ENCODE measurements at regions not wholly inside any gene's neighbourhood (a gene's known extent, or its start where the extent isn't known, plus 50 kb on each side); places are given as distances from the start of the nearest gene placed in this dataset.
"Not testable (repeated sequence)": the region's sequence is repeated elsewhere in the genome, so short reads cannot be mapped to it uniquely, and the experiment has no call there.

- H3K27ac ChIP-seq (ENCODE audit: low read depth, low read length), result no peak overlapping the region
- no peak overlapping the region for H3K4me3 ChIP-seq (ENCODE audit: low read depth, low read length)
- DNase-seq (ENCODE audit: low read depth in 4 of 6, low spot score in 6 of 6), result no peak
- H3K36me3 ChIP-seq (ENCODE audit: control insufficient read depth, insufficient read depth, low read length), result no peaks in the 10 kb centered on the region
- no peaks in the 10 kb centered on the region for H3K9me3 ChIP-seq (ENCODE audit: control insufficient read depth, insufficient read depth, low read length)
- H3K4me1 ChIP-seq (ENCODE audit: control insufficient read depth, insufficient read depth, low read length), result no peaks in the 10 kb centered on the region
- H3K27me3 ChIP-seq (ENCODE audit: control insufficient read depth, insufficient read depth, low read length), result no peaks in the 10 kb centered on the region
- no CpG with 5 or more reads among the region's 2 CpGs for WGBS (ENCODE audit: insufficient coverage)
These were observed 544.3 kb upstream of the CDH5 start for GRCh38 chr16:65822148-65822547.

- no peaks in the 10 kb centered on the region for H3K9me3 ChIP-seq (ENCODE audit: control insufficient read depth, insufficient read depth, low read length)
- no peaks in the 10 kb centered on the region for H3K4me1 ChIP-seq (ENCODE audit: control insufficient read depth, insufficient read depth, low read length)
- H3K27ac ChIP-seq (ENCODE audit: low read depth, low read length), result no peak overlapping the region
- no peaks in the 10 kb centered on the region for H3K27me3 ChIP-seq (ENCODE audit: control insufficient read depth, insufficient read depth, low read length)
- H3K36me3 ChIP-seq (ENCODE audit: control insufficient read depth, insufficient read depth, low read length), result no peaks in the 10 kb centered on the region
- 80% methylated on average over 1 of the region's 4 CpGs for WGBS (ENCODE audit: insufficient coverage)
- H3K4me3 ChIP-seq (ENCODE audit: low read depth, low read length), result no peak overlapping the region
- peak in 1 of 6 donors; percentile 57 for DNase-seq (ENCODE audit: low read depth in 4 of 6, low spot score in 6 of 6)
These were observed 547.2 kb upstream of the CDH5 start for GRCh38 chr16:65819136-65819898.

- WGBS (ENCODE audit: insufficient coverage), result 100% methylated on average over 1 of the region's 2 CpGs
- no peaks in the 10 kb centered on the region for H3K4me1 ChIP-seq (ENCODE audit: control insufficient read depth, insufficient read depth, low read length)
These were observed 548.7 kb upstream of the CDH5 start for GRCh38 chr16:65817799-65818198.

GRCh38 chr16:65817066-65817465, 549.4 kb upstream of the CDH5 start:
- no peak overlapping the region for H3K4me3 ChIP-seq (ENCODE audit: low read depth, low read length)
- H3K9me3 ChIP-seq (ENCODE audit: control insufficient read depth, insufficient read depth, low read length), result no peaks in the 10 kb centered on the region
- no peak for DNase-seq (ENCODE audit: low read depth in 4 of 6, low spot score in 6 of 6)
- no peaks in the 10 kb centered on the region for H3K27me3 ChIP-seq (ENCODE audit: control insufficient read depth, insufficient read depth, low read length)
- H3K27ac ChIP-seq (ENCODE audit: low read depth, low read length), result no peak overlapping the region
- no peaks in the 10 kb centered on the region for H3K36me3 ChIP-seq (ENCODE audit: control insufficient read depth, insufficient read depth, low read length)
- no CpG with 5 or more reads among the region's 3 CpGs for WGBS (ENCODE audit: insufficient coverage)
- H3K4me1 ChIP-seq (ENCODE audit: control insufficient read depth, insufficient read depth, low read length), result no peaks in the 10 kb centered on the region

More at GRCh38 chr16:65817799-65818198, 548.7 kb upstream of the CDH5 start:
- Histone ChIP-seq H3K4me3 (ENCODE audit: low read depth, low read length) (no peak overlapping the region), H3K9me3 (ENCODE audit: control insufficient read depth, insufficient read depth, low read length) (no peaks in the 10 kb centered on the region), H3K27me3 (ENCODE audit: control insufficient read depth, insufficient read depth, low read length) (no peaks in the 10 kb centered on the region), H3K27ac (ENCODE audit: low read depth, low read length) (no peak overlapping the region), H3K36me3 (ENCODE audit: control insufficient read depth, insufficient read depth, low read length) (no peaks in the 10 kb centered on the region)
- no peak for DNase-seq (ENCODE audit: low read depth in 4 of 6, low spot score in 6 of 6)

- DNase-seq (ENCODE audit: low read depth in 4 of 6, low spot score in 6 of 6), result no peak
- H3K4me1 ChIP-seq (ENCODE audit: control insufficient read depth, insufficient read depth, low read length), result no peaks in the 10 kb centered on the region
- H3K27me3 ChIP-seq (ENCODE audit: control insufficient read depth, insufficient read depth, low read length), result no peaks in the 10 kb centered on the region
- H3K9me3 ChIP-seq (ENCODE audit: control insufficient read depth, insufficient read depth, low read length), result no peaks in the 10 kb centered on the region
- no peaks in the 10 kb centered on the region for H3K36me3 ChIP-seq (ENCODE audit: control insufficient read depth, insufficient read depth, low read length)
- no peak overlapping the region for H3K27ac ChIP-seq (ENCODE audit: low read depth, low read length)
- WGBS (ENCODE audit: insufficient coverage), result no CpG with 5 or more reads among the region's 2 CpGs
- H3K4me3 ChIP-seq (ENCODE audit: low read depth, low read length), result no peak overlapping the region
These were observed 549.9 kb upstream of the CDH5 start for GRCh38 chr16:65816556-65816955.

- Histone ChIP-seq H3K4me3 (ENCODE audit: low read depth, low read length) (no peak overlapping the region), H3K27me3 (ENCODE audit: control insufficient read depth, insufficient read depth, low read length) (no peaks in the 10 kb centered on the region), H3K27ac (ENCODE audit: low read depth, low read length) (no peak overlapping the region), H3K4me1 (ENCODE audit: control insufficient read depth, insufficient read depth, low read length) (no peaks in the 10 kb centered on the region), H3K36me3 (ENCODE audit: control insufficient read depth, insufficient read depth, low read length) (no peaks in the 10 kb centered on the region), H3K9me3 (ENCODE audit: control insufficient read depth, insufficient read depth, low read length) (no peaks in the 10 kb centered on the region)
- no peak for DNase-seq (ENCODE audit: low read depth in 4 of 6, low spot score in 6 of 6)
- no CpG with 5 or more reads among the region's 1 CpG for WGBS (ENCODE audit: insufficient coverage)
These were observed 550.8 kb upstream of the CDH5 start for GRCh38 chr16:65815707-65816106.

GRCh38 chr16:65813879-65814278, 552.6 kb upstream of the CDH5 start:
- not testable (repeated sequence) for H3K9me3 ChIP-seq (ENCODE audit: control insufficient read depth, insufficient read depth, low read length); DNase-seq (ENCODE audit: low read depth in 4 of 6, low spot score in 6 of 6); H3K36me3 ChIP-seq (ENCODE audit: control insufficient read depth, insufficient read depth, low read length); H3K27ac ChIP-seq (ENCODE audit: low read depth, low read length); H3K4me1 ChIP-seq (ENCODE audit: control insufficient read depth, insufficient read depth, low read length); H3K4me3 ChIP-seq (ENCODE audit: low read depth, low read length); H3K27me3 ChIP-seq (ENCODE audit: control insufficient read depth, insufficient read depth, low read length)
- WGBS (ENCODE audit: insufficient coverage), result 40% methylated on average over 2 of the region's 7 CpGs

- Histone ChIP-seq H3K4me3 (ENCODE audit: low read depth, low read length) (no peak overlapping the region), H3K36me3 (ENCODE audit: control insufficient read depth, insufficient read depth, low read length) (no peaks in the 10 kb centered on the region), H3K9me3 (ENCODE audit: control insufficient read depth, insufficient read depth, low read length) (no peaks in the 10 kb centered on the region), H3K27ac (ENCODE audit: low read depth, low read length) (no peak overlapping the region), H3K4me1 (ENCODE audit: control insufficient read depth, insufficient read depth, low read length) (no peaks in the 10 kb centered on the region), H3K27me3 (ENCODE audit: control insufficient read depth, insufficient read depth, low read length) (no peaks in the 10 kb centered on the region)
- peak in 2 of 6 donors; percentile 36 to 80 for DNase-seq (ENCODE audit: low read depth in 4 of 6, low spot score in 6 of 6)
- WGBS (ENCODE audit: insufficient coverage), result 84% methylated on average over 6 of the region's 8 CpGs
These were observed 556.9 kb upstream of the CDH5 start for GRCh38 chr16:65809627-65810026.

- Histone ChIP-seq H3K36me3 (ENCODE audit: control insufficient read depth, insufficient read depth, low read length) (no peaks in the 10 kb centered on the region), H3K4me3 (ENCODE audit: low read depth, low read length) (no peak overlapping the region), H3K4me1 (ENCODE audit: control insufficient read depth, insufficient read depth, low read length) (no peaks in the 10 kb centered on the region), H3K27me3 (ENCODE audit: control insufficient read depth, insufficient read depth, low read length) (no peaks in the 10 kb centered on the region), H3K27ac (ENCODE audit: low read depth, low read length) (no peak overlapping the region), H3K9me3 (ENCODE audit: control insufficient read depth, insufficient read depth, low read length) (no peaks in the 10 kb centered on the region)
- 84% methylated on average over 4 of the region's 4 CpGs for WGBS (ENCODE audit: insufficient coverage)
- DNase-seq (ENCODE audit: low read depth in 4 of 6, low spot score in 6 of 6), result peak in 1 of 6 donors; percentile 56
These were observed 557.7 kb upstream of the CDH5 start for GRCh38 chr16:65808790-65809189.

GRCh38 chr16:65807858-65808257, 558.6 kb upstream of the CDH5 start:
- H3K27ac ChIP-seq (ENCODE audit: low read depth, low read length), result no peak overlapping the region
- no peak for DNase-seq (ENCODE audit: low read depth in 4 of 6, low spot score in 6 of 6)
- 100% methylated on average over 1 of the region's 1 CpG for WGBS (ENCODE audit: insufficient coverage)
- H3K27me3 ChIP-seq (ENCODE audit: control insufficient read depth, insufficient read depth, low read length), result no peaks in the 10 kb centered on the region
- no peaks in the 10 kb centered on the region for H3K4me1 ChIP-seq (ENCODE audit: control insufficient read depth, insufficient read depth, low read length)
- H3K4me3 ChIP-seq (ENCODE audit: low read depth, low read length), result no peak overlapping the region
- H3K36me3 ChIP-seq (ENCODE audit: control insufficient read depth, insufficient read depth, low read length), result no peaks in the 10 kb centered on the region
- no peaks in the 10 kb centered on the region for H3K9me3 ChIP-seq (ENCODE audit: control insufficient read depth, insufficient read depth, low read length)
